Colon (tissue), 2 donors: ENCODE measurements at regions not wholly inside any gene's neighbourhood (a gene's known extent, or its start where the extent isn't known, plus 50 kb on each side); places are given as distances from the start of the nearest gene placed in this dataset.
"Not testable (repeated sequence)": the region's sequence is repeated elsewhere in the genome, so short reads cannot be mapped to it uniquely, and the experiment has no call there.

ENCODE experiments used
- FAIRE-seq: peaks from 2 replicates; lab custom pipeline; 2012; peaks lifted over from hg19 to GRCh38; lab: Jason Lieb, UNC
- donor health status: control.
- donor health status: control.

DNA sequence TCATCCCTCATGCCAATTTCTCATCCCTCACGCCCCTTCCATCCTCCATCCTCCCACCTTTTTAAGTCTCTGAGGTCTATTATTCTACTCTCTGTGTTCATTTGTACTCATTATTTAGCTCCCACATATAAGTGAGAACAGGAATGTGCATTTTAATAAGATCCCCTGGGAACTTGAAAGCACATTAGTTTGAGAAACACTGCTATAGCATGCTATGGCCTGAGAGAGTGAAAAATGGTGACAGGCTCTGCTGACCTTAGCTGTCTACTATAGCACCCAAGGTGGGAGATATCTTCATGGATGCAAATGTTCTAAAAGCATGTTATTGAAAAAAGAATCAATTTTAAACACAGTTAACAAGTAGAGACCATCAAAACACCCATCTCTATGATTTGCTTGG lies 712.0 kb downstream of the TFAP2A start:
- no peak for FAIRE-seq

DNA sequence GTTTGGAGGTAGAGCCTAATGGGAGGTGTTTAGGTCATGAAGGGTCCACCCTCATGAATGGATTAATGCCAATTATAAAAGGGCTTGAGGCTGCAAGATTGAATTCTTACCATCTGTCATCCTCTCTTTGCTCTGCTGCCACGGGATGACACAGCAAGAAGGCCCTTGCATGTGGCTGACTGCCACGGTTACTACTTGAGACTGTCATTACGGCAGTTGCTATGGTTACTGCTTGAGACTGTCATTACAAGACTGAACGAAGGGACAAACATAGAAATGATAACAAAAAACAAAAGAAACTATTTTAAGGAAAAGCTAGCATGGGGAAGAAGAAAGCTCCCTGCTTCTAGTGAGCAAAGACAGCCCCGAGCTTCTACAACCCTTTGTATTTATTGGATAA lies 715.0 kb downstream of the TFAP2A start:
- FAIRE-seq: no peak

DNA sequence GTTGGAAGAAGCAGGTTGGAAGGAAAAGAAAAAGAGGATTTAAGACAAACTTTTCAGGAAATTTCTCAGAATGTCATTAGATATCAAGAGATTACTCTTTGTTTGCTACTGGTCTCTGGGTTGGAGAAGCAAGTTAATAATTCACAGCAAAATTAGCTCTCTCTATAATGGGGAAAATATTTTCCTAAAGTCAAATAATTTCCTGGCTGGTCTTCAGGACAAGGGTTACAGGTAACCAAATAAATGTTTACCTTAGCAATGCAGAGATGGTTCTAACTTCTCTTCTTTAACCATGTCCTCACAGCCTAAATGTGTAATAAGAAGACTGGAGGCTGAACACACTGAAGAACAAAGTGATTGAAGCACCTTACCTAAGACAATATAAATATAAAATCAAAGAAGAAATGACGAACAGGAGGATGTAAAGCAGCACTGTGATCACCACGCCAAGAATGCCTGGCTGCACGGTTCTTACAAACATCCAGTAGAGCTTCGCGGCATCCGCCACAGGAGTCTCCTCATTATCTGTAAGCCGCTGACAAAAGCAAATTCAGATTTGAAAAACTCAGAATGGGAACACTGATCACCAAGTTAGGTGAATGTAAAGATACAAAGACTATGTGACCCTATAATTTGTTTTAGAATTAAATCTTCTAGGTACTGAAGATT lies 717.5 kb downstream of the TFAP2A start:
- FAIRE-seq: no peak

DNA sequence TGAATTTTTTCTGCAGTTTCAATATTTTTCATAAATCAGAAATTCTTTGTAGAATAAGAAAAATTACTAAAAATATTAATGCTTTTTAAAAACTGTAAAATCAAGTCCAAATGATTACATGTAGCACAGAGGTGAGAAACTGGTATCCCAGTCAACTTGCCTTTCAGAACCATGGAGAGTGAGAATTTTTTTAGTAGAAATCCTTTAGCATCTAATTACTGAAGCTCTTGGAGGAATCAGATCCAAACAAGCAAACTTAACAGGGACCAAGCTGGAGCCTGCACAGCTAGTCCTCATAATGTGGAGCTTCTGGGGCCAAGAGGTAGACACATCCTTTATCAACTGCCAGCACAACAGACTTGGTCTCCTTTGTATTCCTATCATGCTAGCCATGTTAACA lies 724.5 kb downstream of the TFAP2A start:
- FAIRE-seq: no peak

DNA sequence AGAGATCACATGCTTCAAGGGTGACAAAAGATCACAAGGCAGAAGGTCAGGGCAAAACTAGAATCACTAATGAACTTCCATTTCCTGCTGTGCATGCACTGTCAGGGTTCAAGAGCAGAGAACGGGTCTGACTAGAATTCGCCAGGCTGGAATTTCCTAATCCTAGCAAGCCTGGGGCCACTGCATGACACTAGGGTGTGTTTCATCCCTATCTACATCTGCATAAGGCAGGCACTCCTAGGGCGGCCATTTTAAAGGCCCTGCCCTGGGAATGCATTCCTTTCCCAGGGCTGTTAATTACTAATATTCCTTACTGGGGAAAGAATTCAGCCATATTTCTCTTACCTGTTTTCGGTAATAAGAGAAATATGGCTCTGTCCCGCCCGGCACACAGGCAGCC lies 734.1 kb downstream of the TFAP2A start:
- FAIRE-seq: not testable (repeated sequence)

DNA sequence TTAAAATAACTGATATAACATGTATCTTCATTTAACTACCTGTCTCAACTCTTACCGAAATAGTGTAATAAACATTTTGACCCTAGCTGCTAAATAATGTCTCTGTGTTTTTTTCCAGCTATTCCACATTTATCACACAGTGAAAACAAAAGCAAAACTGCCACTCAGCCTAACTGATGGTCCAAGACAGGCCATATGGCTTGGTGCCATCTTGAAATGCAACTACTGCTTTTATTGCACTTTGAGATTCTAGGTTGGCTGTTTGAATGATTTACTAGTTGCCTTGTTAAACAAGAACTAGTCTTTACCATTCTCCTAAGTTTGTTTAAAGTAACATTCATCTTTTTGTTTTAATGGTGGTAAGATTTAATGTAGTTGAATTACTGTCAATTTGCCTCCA lies 739.8 kb downstream of the TFAP2A start:
- no peak for FAIRE-seq

DNA sequence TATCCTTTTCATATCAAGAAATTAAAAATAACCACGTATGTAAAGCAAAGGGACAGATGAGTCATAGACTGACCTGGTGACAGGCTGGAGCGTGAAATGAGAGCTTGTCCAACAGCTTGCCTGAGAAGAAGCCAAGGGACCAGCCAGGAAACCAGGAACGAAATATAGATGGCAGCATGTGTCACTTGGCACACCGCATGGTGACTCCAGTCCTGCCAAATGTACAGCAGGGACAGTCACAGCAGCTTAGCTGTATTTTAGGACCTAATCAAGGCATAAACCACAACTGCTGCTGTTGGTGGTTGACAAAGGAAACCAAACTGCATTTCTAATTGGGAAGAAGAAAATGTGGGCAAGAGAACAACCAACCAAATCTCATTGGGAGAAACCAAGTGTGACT lies 755.0 kb downstream of the TFAP2A start:
- no peak for FAIRE-seq

DNA sequence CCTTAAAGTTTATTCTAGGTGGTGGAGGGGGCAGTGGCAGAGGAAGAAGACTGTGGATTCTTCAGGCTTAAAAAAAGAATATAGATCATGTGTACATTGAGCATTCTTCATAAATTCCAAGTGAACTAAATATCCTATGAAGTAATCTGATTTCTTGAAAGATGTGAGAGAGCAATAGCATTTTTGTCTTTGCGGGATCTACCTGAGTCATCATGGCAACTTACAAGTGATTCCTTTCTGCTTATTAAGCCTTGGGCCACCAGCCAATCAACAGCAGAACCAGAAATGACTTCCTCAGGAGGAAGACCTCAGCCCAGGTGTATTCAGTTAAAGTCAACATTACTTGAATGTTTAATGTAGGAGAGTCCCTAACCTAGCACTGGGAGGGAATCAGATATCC lies 756.9 kb downstream of the TFAP2A start:
- FAIRE-seq: no peak

DNA sequence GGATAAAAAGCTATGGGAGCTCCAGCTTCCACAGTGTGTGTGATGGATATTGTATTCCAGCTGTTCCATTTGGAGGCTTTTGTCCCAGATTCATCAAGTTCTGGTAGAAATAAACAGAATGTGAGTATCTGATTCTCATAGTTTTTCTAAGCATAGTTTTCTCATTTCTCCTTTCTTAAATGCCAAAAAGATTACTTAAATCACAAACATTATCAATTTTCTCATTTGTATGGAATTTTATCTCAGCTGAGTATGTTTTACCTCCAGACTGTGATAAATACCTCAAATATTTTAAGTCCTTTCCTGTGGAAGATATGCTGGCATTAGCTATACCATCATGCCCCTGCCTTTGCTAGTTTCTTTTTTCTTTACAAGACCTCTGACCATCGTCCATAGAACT lies 767.3 kb downstream of the TFAP2A start:
- FAIRE-seq: no peak

DNA sequence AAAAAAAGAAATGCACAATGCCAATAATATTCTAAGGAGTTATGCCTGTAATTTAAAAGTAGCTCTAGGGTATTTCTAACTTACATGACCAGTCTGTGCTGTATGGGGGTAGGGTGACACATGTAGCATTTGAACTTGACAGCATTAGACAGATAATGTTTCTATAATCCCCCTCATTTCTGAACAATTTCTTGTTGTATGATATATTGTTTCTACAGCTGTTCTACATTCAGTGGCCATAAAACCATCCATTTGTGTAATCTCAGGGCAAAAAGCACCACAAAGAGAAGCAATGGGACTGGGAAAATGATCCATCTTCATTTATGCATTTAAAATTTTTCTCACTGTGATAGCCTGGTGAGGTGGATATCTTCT lies 767.8 kb downstream of the TFAP2A start:
- FAIRE-seq: no peak

DNA sequence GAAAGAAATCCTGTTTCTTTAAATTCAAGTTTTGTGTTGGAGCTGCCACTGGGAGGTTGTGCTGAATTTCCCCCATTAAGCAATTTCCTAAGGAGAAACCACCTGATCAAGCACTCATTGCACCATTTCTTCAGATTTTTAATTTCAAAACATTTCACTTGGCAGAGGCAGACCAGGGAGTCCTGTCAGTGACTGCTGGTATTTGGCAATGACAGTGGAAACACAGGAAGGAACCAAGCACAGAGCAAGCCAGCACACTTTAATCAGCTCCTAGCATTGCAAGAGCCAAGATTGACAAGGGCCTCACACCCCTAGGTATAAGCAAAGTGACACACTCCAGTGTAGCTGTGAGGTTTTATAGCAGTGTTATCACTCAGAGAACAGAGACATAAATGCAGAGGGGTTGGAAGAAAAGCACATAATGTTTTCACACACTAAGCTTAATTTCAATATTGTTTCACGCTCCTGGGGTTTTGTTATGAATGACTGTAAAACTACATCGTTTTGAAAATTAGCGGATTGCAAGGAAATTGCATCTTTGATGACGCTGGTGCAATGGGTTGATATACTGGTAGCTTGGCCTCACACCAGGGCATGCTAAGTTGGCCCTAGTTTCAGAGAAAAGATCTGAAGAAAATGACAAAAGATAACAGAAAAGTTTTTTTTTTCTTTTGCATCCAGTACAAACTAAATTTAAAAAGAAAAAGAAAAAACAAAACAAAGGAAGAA lies 768.4 kb downstream of the TFAP2A start:
- FAIRE-seq: no peak

DNA sequence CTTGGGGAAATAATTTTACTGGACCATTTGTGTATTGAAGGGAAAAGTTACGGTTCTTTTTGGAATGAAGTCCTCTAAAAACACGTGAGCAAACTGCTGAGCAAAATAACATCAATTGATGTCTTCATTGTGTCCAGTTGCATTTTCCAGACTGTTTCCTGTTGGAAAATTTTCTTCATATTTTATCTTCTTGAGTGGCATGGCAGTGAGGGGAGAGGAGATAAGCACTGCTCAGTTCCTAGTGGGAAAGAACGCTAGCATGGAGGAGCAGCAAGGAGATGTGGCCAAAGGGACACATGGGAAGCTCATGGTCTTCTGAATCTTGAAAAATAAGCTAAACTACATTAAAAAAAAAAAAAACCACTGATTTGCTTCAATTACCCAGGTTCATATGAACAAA lies 776.0 kb downstream of the TFAP2A start:
- FAIRE-seq: no peak

DNA sequence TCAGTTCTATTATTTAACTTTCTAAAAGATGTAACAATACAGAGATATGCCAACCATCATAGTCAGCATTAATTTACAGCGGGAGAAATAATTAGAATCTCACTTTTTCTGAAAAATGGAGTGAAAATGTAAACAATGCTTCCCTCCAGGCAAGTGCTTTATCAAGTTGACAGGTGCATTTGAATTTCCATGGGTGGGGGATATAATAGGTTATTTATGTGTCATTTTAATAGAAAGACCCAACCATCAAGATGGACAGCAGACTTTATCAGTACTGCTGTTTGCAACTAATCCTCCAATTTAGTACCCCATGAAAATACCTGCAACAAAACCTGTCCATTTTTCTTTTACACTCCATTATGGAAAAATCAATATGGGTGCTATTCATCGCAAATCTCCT lies 780.1 kb downstream of the TFAP2A start:
- no peak for FAIRE-seq

DNA sequence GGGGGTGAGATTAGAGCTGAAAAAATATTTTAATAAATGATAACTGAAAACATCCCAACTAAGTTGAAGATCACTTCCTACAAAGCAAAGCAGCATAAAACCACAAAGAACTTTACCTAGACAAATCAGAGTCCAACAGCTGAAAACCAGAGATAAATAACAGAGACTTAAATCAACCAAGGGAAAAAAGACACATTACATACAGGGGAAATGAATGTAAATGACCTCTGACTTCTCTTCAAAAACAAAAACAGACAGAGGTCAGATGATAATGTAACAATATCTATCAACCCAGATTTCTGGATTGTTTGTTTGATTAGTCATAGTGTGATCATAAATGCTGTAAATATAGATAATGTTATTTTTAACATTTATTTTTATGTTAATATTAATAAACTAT lies 782.8 kb downstream of the TFAP2A start:
- FAIRE-seq: no peak

DNA sequence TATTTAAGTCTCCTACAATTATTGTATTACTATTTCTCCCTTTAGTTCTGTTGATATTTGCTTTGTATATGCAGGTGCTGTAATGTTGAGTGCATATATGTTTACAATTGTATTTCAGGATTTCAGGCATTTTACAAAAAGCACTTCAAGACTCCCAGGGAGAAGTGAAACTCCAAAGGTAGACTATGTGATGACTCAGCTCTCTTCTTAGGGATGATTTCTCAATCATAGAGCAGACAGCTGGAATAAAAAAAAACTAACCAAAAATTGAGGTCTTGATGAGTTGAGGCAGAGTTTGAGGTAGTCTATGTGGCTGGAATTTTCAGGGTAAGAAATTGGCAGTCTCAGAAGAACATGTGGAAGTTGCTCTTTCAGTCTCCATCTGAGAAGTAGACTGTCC lies 786.1 kb downstream of the TFAP2A start:
- no peak for FAIRE-seq

DNA sequence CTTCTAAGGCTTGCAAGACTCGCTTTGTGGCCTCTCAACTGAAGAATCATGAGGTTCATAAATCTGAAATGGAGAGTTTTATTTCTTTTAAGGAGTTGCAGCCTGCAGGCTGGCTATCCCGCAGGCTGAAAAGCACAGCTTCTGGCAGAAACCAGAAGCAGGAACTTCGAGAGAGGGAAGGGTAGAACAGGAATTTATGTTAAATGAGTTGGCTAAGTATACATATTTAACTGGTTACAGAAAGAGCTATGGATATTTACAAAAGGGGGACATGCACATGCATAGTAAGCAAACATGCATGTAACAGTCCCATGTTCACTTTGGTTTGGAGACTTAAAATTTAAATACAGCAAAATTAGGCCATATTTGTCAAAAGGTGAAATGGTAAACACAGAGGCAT lies 787.0 kb downstream of the TFAP2A start:
- FAIRE-seq: no peak

DNA sequence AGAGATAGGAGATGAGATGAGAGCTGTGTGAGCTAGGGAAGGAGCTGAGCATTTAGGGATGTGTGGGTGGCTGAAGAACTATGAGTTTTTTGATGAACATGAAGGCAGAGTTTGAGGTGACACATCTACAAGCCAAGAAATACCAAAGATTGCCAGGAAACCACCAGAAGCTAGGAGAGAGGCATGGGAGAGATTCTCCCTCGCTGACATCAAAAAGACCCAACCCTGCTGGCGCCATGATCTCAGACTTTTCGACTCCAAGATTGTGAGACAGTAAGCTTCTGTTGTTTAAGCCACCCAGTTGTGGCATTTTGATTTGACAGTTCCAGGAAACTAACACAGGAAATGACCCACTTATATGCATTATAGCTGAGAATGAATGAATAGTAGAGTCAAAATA lies 790.9 kb downstream of the TFAP2A start:
- no peak for FAIRE-seq

DNA sequence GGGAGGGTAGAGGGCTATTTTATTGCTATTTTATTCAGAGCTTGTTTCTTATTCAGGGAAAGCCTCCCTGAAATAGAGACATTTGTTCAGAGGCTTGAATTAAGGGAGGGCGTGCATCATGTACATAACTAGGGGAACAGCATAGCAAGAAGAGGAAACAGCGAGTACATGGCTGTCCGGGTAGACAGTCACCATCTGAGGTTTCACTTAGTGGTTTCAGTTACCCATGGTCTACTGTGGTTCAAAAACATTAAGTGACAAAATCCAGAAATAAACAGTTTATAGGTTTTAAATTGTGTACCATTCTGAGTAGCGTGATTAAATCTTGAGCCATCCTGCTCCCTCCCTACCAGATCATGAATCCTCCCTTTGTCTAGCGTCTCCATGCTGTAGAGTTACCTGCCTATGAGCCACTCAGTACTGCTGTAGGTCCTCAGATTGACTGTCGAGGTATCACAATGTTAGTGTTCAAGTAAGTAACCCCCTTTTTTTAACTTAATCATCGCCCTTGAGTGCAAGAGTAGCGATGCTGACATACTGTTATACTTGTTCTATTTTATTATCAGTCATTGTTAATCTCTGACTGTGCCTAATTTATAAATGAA lies 791.5 kb downstream of the TFAP2A start:
- FAIRE-seq: no peak

DNA sequence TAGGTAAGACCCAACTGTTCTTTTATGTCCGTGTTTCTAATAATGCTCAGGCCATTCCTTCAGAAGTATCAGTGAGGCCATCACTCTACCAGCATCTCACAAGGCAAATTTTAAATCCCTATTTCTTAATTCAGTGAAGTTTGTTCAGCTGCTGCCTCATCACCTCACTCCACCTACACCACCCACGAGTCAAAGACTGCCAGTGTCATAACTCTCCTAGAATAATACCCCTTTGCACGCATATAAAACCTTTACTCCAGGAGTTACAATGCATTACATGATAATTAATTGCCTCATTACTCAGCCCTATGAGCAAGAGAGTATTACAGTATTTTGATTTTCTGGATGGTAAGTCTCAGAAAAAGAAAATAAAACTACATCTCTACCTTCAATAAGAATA lies 793.6 kb downstream of the TFAP2A start:
- no peak for FAIRE-seq

DNA sequence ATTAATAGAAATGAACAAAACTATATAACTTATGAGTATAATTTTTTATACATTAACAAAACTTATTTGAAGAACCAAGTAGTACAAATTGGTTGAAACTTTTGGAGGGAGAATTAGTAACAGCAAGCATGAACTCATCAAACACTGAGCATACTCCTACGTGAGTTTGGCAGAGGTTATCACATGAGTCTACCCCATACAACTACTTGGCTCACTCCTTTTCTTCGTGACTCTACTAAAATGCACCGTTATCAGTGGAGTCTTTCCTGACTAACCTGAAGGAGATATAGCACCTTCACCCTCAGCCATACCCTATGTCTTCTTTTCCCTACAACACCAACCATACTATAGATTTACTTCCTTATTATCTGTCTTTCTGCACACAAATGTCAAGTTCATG lies 794.2 kb downstream of the TFAP2A start:
- no peak for FAIRE-seq

DNA sequence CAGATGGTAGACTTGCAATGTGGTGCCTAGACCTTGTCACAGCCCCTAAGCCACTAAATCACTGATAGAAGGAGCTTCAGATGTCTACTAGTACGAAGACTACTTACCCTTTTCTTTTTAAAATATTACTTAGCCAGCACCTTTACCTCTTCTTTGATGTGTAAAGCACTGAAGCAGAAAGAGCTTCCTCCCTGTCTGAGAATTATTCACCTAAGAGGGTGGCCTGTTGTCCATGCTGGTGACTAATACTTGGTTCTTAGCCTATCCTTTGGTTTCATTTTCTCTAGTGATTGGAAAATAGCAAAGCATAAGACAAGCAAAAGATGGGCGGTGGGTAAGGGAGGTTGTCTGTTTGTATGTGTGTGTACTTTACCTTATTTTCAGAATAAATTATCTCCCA lies 794.6 kb downstream of the TFAP2A start:
- FAIRE-seq: no peak

DNA sequence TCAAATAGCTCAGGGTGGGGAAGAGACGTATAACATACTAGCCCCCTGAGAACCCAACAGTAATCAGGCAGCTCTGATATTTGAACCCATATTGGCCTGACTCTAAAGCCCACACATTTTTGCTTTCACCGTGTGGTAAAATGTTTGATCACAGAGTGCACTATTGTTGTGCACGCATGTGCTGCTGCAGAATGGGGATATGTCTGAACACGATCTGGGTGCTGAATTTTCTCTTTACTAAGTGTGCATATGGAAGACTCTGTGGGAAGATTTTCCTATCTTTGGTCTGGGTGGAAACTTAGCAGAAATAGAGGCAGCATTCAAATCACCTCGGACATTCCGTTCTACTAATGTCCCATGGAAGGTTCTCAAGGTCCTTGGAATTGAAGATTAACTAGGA lies 800.1 kb downstream of the TFAP2A start:
- no peak for FAIRE-seq

DNA sequence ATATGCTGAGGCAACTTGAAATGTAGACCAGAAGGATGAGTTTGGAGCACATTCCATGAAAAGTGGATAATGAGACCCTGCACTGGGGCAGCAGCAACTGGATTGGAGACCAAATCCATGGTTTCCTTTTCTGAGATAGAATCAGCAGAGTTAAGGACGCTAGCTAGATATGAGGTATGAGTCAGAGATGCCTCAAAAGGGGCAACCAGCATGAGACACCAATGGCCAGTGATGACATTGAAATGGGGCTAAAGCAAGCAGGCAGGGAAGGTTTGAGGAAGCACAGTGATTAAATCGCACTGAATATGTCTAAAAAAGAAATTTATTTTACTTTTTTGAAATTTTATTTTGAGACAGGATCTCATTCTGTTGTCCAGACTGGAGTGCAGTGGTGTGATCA lies 802.4 kb downstream of the TFAP2A start:
- FAIRE-seq: no peak
